ENCODE measurements at regions not wholly inside any gene's neighbourhood (a gene's known extent, or its start where the extent isn't known, plus 50 kb on each side); places are given as distances from the start of the nearest gene placed in this dataset.

DNA sequence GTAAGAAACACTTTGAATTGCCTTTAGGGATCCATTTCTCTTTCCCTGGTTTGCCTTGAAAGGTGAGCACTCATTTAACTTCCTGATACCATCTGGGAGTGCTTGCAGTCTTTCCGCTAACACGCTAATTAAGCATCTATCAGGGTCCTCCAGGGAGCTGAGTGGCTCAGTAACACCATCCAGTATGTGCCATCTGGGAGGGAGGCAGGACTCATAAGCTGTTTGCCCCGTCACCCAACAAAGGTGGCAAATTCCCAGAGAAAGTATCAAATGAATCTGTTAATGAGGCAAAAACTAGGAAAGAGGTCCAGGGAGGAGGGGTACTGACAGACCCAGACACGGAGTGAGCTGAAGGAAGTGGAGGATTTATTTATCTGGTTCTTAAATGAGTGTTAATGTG is 430.9 kb downstream of the HLX start:
- DNase-seq (ENCODE audit: low read depth, low spot score) (no peak), ATAC-seq (no peak), FAIRE-seq (no peak)
- no peaks in the 10 kb centered on the region; the same call in 2 of the 3 replicates for H3K9me3 ChIP-seq (replicated peaks; ENCODE audit: control insufficient read depth, insufficient read depth, low read length)
- CTCF ChIA-PET, result no interaction called here
- SMC1A ChIA-PET (ENCODE audit: uncharacterized antibody, unreplicated experiment), result interaction anchor here (0.6 to 1.4 kb wide), 2 partner anchors 46 to 973 kb away, joined by 3 read pairs; no protein-coding TSS in a partner anchor
- no peaks in the 10 kb centered on the region for H3K36me3 ChIP-seq (ENCODE audit: control insufficient read depth in 2 of 2, insufficient read depth in 2 of 2, low read length in 1 of 2)
- POLR2A ChIA-PET, result no interaction called here
- H3K4me3 ChIP-seq, result no peak overlapping the region
- no peaks in the 10 kb centered on the region for H4K20me1 ChIP-seq (ENCODE audit: control insufficient read depth, insufficient read depth)
- RAD21 ChIA-PET (ENCODE audit: unreplicated experiment), result no interaction called here
- no peak overlapping the region for H3K9ac ChIP-seq (ENCODE audit: control insufficient read depth, insufficient read depth, low read length)
- in situ Hi-C loops (cut with MboI), result no loop called here
- H3K4me2 ChIP-seq (ENCODE audit: control insufficient read depth, insufficient read depth), result no peak overlapping the region
- H2AFZ ChIP-seq (ENCODE audit: control insufficient read depth, low read depth, low read length), result no peak overlapping the region
- intact Hi-C loops (cut with micrococcal nuclease; ENCODE audit: unreplicated experiment), result no loop called here
- BruUV-seq (replicated peaks), result no TSS peak
- H3K27me3 ChIP-seq (replicated peaks in 1 of 2; ENCODE audit: control insufficient read depth in 2 of 2, insufficient read depth in 2 of 2, low read length in 1 of 2), result no peaks in the 10 kb centered on the region
- 13% methylated on average over 4 of the region's 4 CpGs for WGBS (ENCODE audit: insufficient coverage, insufficient replicate concordance, low lambda C conversion rate, missing lambda C conversion rate)
- H3K27ac ChIP-seq (ENCODE audit: control insufficient read depth, insufficient read depth), result no peak overlapping the region
- H3K79me2 ChIP-seq (ENCODE audit: control insufficient read depth, insufficient read depth, low read length), result no peaks in the 10 kb centered on the region
- H3K4me1 ChIP-seq (ENCODE audit: control insufficient read depth, insufficient read depth, low read length), result no peaks in the 10 kb centered on the region
- TF ChIP-seq ZNF622 (IDR thresholded peaks at IDR 0.05), result no peak
- TF ChIP-seq USF2 (IDR thresholded peaks at IDR 0.05; ENCODE audit: borderline replicate concordance, low read depth, low read length), result no peak
- TF ChIP-seq ZSCAN29 (IDR thresholded peaks at IDR 0.05), result no peak
- TF ChIP-seq CBFB (IDR thresholded peaks at IDR 0.05; ENCODE audit: low read depth), result no peak
- TF ChIP-seq TCF3 (IDR thresholded peaks at IDR 0.05; ENCODE audit: borderline replicate concordance, insufficient read depth, low read depth, low read length), result no peak
- TF ChIP-seq HDAC2 (IDR thresholded peaks at IDR 0.05), result no peak
- TF ChIP-seq MYB (IDR thresholded peaks at IDR 0.05; ENCODE audit: borderline replicate concordance, low read depth, low read length), result no peak
- TF ChIP-seq ZBED1 (IDR thresholded peaks at IDR 0.05; ENCODE audit: borderline replicate concordance), result no peak
- no peak for TF ChIP-seq IKZF1 (conservative IDR thresholded peaks at IDR 0.05)
- no peak for TF ChIP-seq HSF1 (IDR thresholded peaks at IDR 0.05; ENCODE audit: low read depth, low read length)
- TF ChIP-seq SUPT20H (IDR thresholded peaks at IDR 0.05; ENCODE audit: borderline replicate concordance, control insufficient read depth, low read depth, low read length), result no peak
- TF ChIP-seq NFXL1 (IDR thresholded peaks at IDR 0.05; ENCODE audit: borderline replicate concordance), result no peak
- no peak for TF ChIP-seq POLR2AphosphoS5 (IDR thresholded peaks at IDR 0.05; ENCODE audit: low read length)
- no peak for TF ChIP-seq ZNF384 (IDR thresholded peaks at IDR 0.05; ENCODE audit: borderline replicate concordance, low read depth, low read length)
- no peak for TF ChIP-seq CEBPZ (IDR thresholded peaks at IDR 0.05; ENCODE audit: low read depth, low read length)
- TF ChIP-seq CHD4 (IDR thresholded peaks at IDR 0.05), result no peak
- no peak for TF ChIP-seq FOXM1 (IDR thresholded peaks at IDR 0.05; ENCODE audit: low read depth, low read length)
